Smooth muscle cell (in vitro differentiated cells): ENCODE measurements at regions not wholly inside any gene's neighbourhood (a gene's known extent, or its start where the extent isn't known, plus 50 kb on each side); places are given as distances from the start of the nearest gene placed in this dataset.

Source experiments
- DNase-seq: peaks from one replicate; lab custom pipeline; 2025; ENCODE audit not compliant: unreplicated experiment; lab: John Stamatoyannopoulos, UW
- H2AFZ ChIP-seq: fragments of 200-600 bp; sonication (generic); 2 replicates; pipeline ENCODE4 v1.6.0; 2016; ENCODE audit warnings: antibody characterized with exemption, low read depth, mild to moderate bottlenecking
- H3F3A ChIP-seq: fragments of 200-600 bp; sonication (generic); 2 replicates; pipeline ENCODE4 v1.6.0; 2017; ENCODE audit warnings: antibody characterized with exemption, low read depth
- H3K27ac ChIP-seq: fragments of 200-600 bp; sonication (generic); 2 replicates; pipeline ENCODE4 v1.5.1; 2016; ENCODE audit warnings: low read depth, mild to moderate bottlenecking
- H3K27me3 ChIP-seq: fragments of 200-600 bp; sonication (generic); 2 replicates; pipeline ENCODE4 v1.6.1; 2016; ENCODE audit warnings: low read depth, mild to moderate bottlenecking
- H3K36me3 ChIP-seq: fragments of 200-600 bp; sonication (generic); 2 replicates; pipeline ENCODE4 v1.5.1; 2016; ENCODE audit warnings: low read depth
- H3K4me1 ChIP-seq: fragments of 200-600 bp; sonication (generic); 2 replicates; pipeline ENCODE4 v1.5.1; 2016; ENCODE audit warnings: low read depth
- H3K4me2 ChIP-seq: fragments of 200-600 bp; sonication (generic); 2 replicates; pipeline ENCODE4 v1.6.0; 2016; ENCODE audit warnings: mild to moderate bottlenecking
- H3K4me3 ChIP-seq: fragments of 200-600 bp; sonication (generic); 2 replicates; pipeline ENCODE4 v1.5.1; 2016; ENCODE audit warnings: mild to moderate bottlenecking
- H3K79me2 ChIP-seq: fragments of 200-600 bp; sonication (generic); 2 replicates; pipeline ENCODE4 v1.6.0; 2016; ENCODE audit warnings: low read depth, mild to moderate bottlenecking
- H3K9ac ChIP-seq: fragments of 200-600 bp; sonication (generic); 2 replicates; pipeline ENCODE4 v1.6.0; 2016; ENCODE audit warnings: low read depth
- H3K9me3 ChIP-seq: fragments of 200-600 bp; sonication (generic); replicated peaks from 2 replicates; pipeline ENCODE4 v1.5.1; 2016; ENCODE audit warnings: low read depth
- H4K20me1 ChIP-seq: fragments of 200-600 bp; sonication (generic); 2 replicates; pipeline ENCODE4 v1.6.0; 2016; ENCODE audit warnings: low read depth
- WGBS: methylation state at CpG from one replicate; pipeline ENCODE4 v1.1.7; 2016; ENCODE audit warnings: low lambda C conversion rate; 5-methylcytosine and 5-hydroxymethylcytosine counted together
- TF ChIP-seq, protein P1 (sequence below): fragments of 200-600 bp; sonication (generic); IDR thresholded peaks from 2 replicates; pipeline ENCODE4 v1.5.1; 2017; ENCODE audit warnings: borderline replicate concordance, mild to moderate bottlenecking, antibody characterized with exemption; ENCODE audit not compliant: insufficient read depth, poor library complexity, severe bottlenecking

DNA sequence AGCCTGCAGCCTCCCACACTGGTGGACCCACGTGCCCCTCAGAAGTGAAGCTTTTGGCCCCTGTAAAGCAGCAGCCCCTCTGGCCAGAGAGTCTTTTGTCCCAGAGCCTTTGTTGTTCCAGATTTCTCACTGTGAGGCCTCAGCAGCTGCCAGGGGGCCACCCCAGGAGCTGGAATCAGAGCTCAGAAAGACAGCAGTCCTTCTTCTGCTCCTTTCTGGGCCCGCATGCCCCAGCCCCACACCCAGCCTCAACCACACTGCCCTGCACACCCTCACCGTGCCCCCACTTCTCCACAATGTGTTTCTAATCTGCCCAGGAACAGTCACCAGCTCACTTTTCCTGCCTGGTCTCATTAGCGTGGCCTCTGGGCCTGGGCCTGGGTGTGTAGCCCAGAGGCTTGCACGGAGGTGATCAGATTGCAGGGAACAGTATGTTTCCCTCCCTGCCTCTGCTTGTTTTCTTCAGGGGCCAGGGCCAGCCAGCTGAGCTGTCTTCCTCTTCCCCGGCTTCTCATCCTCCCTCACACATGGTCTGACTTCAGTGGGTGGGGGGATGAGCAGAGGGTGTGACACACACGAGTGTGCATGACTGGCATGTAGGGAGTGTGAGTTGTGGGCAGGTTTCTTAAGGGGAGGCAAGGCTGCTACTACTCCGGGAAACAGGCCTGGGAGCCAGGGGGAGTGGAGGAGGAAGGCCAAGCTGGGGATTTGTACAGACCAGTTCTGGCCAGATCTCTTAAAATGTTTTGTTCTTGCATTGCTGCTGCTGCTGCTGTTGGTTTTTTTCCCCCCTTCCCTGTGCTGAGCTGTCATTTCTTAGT is 82.5 kb upstream of the ZNF648 start:
- H3K27me3 ChIP-seq: no peaks in the 10 kb centered on the region
- no peak overlapping the region for H3K4me3 ChIP-seq
- H3K9me3 ChIP-seq: no peaks in the 10 kb centered on the region
- peaks cover 18% of the 10 kb centered on the region for H3K4me1 ChIP-seq
- H3K27ac ChIP-seq: peak overlapping the region; percentile 73
- no peaks in the 10 kb centered on the region for H3K36me3 ChIP-seq
- peaks cover 7% of the 10 kb centered on the region for H3F3A ChIP-seq
- WGBS: 13% methylated on average over 8 of the region's 8 CpGs
- H3K79me2 ChIP-seq: no peaks in the 10 kb centered on the region
- H4K20me1 ChIP-seq: no peaks in the 10 kb centered on the region
- peak; percentile 26 for DNase-seq
- no peak overlapping the region for H3K9ac ChIP-seq
- H3K4me2 ChIP-seq: peak overlapping the region; percentile 51
- peak overlapping the region; percentile 84 for H2AFZ ChIP-seq
- TF ChIP-seq, protein P1, sequence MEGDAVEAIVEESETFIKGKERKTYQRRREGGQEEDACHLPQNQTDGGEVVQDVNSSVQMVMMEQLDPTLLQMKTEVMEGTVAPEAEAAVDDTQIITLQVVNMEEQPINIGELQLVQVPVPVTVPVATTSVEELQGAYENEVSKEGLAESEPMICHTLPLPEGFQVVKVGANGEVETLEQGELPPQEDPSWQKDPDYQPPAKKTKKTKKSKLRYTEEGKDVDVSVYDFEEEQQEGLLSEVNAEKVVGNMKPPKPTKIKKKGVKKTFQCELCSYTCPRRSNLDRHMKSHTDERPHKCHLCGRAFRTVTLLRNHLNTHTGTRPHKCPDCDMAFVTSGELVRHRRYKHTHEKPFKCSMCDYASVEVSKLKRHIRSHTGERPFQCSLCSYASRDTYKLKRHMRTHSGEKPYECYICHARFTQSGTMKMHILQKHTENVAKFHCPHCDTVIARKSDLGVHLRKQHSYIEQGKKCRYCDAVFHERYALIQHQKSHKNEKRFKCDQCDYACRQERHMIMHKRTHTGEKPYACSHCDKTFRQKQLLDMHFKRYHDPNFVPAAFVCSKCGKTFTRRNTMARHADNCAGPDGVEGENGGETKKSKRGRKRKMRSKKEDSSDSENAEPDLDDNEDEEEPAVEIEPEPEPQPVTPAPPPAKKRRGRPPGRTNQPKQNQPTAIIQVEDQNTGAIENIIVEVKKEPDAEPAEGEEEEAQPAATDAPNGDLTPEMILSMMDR: no peak

DNA sequence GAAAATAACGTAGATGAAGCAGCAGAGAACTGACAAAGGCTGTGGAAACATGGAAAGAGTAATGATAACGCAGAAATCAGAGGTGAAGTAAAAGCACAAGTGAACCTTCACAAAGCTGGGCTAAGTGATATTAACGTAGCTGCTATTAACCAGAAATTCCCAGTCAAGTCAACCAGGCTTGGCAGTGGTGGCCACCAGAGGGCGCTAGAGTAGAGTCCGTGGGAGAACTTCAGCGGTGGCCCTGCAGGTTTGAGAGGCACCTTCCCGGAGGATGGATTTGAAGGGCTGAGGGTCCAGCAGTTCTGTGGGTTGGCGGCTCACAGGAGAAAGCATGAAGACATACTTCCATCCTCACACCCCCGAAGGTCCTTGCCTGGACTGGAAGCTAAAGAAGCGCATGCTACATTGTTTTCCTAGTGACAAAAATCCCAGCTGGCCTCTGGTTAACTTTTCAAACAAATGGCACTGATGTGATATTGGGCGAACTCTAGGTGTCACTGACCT is 81.7 kb upstream of the ZNF648 start:
- Histone ChIP-seq H3K4me2 (peak overlapping the region; percentile 51), H3K79me2 (no peaks in the 10 kb centered on the region), H3K4me3 (no peak overlapping the region), H3K4me1 (peaks cover 18% of the 10 kb centered on the region), H3K27ac (no peak overlapping the region), H3K36me3 (no peaks in the 10 kb centered on the region), H3K9ac (no peak overlapping the region), H4K20me1 (no peaks in the 10 kb centered on the region), H3K27me3 (no peaks in the 10 kb centered on the region), H2AFZ (no peak overlapping the region), H3K9me3 (no peaks in the 10 kb centered on the region), H3F3A (peaks cover 7% of the 10 kb centered on the region)
- WGBS: 19% methylated on average over 11 of the region's 11 CpGs
- TF ChIP-seq, protein P1: peak; percentile 96
- DNase-seq: peak; percentile 79

DNA sequence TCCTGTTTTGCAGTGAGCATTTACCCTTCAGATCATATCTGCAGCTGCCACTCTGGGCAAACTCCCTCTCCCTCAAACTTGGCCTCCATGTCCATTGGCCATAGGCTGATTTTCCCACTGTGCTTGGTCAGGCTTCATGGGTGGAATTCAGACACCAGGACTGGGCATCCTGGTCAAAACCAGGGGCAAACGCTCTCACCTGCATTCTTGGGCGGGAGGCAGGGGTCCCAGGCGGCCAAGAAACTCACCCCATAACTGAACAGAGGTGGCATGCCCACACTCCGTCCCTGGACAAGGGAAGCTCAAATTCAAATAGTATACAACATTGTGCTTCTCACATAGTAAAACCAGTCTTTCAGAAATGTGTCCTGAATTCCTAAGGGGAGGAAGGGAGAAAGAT is 81.1 kb upstream of the ZNF648 start:
- H3K4me1 ChIP-seq: peaks cover 18% of the 10 kb centered on the region
- H3K27ac ChIP-seq: no peak overlapping the region
- H3K27me3 ChIP-seq: no peaks in the 10 kb centered on the region
- TF ChIP-seq, protein P1: no peak
- WGBS: 85% methylated on average over 4 of the region's 4 CpGs
- no peaks in the 10 kb centered on the region for H3K9me3 ChIP-seq
- H3K36me3 ChIP-seq: no peaks in the 10 kb centered on the region
- no peak overlapping the region for H3K4me3 ChIP-seq
- H2AFZ ChIP-seq: no peak overlapping the region
- H4K20me1 ChIP-seq: no peaks in the 10 kb centered on the region
- DNase-seq: no peak
- no peak overlapping the region for H3K9ac ChIP-seq
- H3K79me2 ChIP-seq: no peaks in the 10 kb centered on the region
- H3F3A ChIP-seq: peaks cover 7% of the 10 kb centered on the region
- no peak overlapping the region for H3K4me2 ChIP-seq

DNA sequence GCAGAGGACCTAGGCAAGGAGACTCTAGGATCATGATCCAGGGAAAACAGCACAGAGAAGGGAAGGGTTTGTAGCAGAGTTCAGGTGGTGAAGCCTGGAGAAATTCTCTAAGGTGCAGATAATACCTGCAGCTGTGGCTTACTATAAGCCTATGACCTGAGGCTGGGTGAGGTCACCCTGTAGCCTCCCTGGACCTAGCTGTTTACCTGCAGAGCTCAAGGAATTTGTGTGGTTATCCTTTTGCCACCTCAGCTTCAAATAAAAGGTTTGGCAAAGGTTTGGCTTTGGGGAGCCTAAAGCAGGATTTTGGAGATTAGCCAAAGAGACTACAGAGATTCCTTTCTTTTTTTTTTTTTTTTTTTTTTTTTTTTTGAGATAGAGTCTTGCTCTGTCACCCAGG is 79.5 kb upstream of the ZNF648 start:
- Histone ChIP-seq H3K27ac (no peak overlapping the region), H2AFZ (no peak overlapping the region), H3K4me1 (peaks cover 18% of the 10 kb centered on the region), H3F3A (peaks cover 7% of the 10 kb centered on the region), H3K27me3 (no peaks in the 10 kb centered on the region), H3K9ac (no peak overlapping the region), H4K20me1 (no peaks in the 10 kb centered on the region), H3K9me3 (no peaks in the 10 kb centered on the region), H3K4me3 (no peak overlapping the region), H3K36me3 (no peaks in the 10 kb centered on the region), H3K4me2 (no peak overlapping the region), H3K79me2 (no peaks in the 10 kb centered on the region)
- TF ChIP-seq, protein P1: no peak
- no peak for DNase-seq
